Epidermal melanocyte (primary cell): ENCODE measurements at regions not wholly inside any gene's neighbourhood (a gene's known extent, or its start where the extent isn't known, plus 50 kb on each side); places are given as distances from the start of the nearest gene placed in this dataset.
"Not testable (repeated sequence)": the region's sequence is repeated elsewhere in the genome, so short reads cannot be mapped to it uniquely, and the experiment has no call there.

Experiments used
- DNase-seq: peaks from one replicate; pipeline ENCODE4 v3.0.0; 2011; ENCODE audit warnings: low spot score; ENCODE audit not compliant: insufficient read length

DNA sequence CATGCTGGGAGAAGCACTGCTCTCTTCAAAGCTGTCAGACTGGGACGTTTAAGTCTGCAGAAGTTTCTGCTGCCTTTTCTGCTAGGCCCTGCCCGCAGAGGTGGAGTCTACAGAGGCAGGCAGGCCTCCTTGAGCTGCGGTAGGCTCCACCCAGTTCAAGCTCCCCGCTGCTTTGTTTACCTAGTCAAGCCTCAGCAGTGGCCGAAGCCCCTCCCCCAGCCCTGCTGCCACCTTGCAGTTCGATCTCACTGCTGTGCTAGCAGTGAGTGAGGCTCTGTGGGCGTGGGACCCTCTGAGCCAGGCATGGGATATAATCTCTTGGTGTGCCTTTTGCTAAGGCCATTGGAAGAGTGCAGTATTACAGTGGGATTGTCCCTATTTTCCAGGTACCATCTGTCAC lies 1540.5 kb downstream of the MAT2B start:
- not testable (repeated sequence) for DNase-seq

DNA sequence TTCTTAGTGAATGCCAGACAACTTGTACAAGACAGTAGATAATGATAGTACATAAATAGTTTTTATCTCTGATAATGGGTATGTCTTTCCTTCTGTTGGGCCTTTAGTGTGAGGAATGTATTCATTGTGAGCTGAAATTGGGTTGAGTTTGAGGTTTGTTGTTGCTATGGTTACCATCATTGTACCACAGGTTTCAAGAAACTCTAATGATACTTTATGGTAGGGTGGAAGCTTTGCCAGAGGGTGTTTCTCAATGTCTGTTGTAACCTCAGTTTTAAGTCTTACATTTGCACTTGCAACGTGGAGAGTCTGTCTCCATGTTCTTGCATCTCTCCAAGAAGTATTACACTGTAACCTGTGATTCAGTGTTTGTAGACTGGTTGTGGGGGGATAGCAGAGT lies 1550.1 kb downstream of the MAT2B start:
- DNase-seq = no peak

GRCh38 chr5:165057145-165057544 lies 1551.7 kb downstream of the MAT2B start:
- no peak for DNase-seq

DNA sequence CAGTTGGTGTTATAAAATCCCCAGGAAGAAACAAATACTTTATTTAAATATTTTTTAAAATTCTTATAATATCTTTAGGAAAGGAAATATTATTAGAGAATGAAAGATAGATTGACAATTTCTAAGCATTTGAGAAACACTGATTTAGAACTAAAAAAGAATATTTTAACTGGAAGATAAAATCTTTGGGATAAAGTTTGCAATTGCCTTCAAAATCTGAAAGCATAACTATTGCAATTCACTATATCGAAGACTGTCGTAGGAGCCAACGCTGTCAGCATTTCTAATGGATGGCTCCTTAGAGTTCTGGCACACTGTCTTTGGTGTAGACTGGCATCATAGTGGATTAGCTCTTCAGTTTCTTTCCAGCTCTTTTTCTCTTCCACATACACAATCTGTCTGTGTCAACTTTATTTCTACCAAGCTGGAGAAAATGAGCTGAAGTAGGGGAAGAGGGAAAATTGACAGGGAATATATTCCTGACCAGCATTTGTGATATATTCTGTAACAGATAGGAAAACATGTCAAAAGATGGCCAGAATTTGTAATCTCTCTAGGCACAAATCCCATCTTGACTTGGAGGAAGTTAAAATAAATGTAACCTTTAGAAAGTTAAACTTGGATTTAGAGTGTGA lies 1561.4 kb downstream of the MAT2B start:
- DNase-seq = no peak

DNA sequence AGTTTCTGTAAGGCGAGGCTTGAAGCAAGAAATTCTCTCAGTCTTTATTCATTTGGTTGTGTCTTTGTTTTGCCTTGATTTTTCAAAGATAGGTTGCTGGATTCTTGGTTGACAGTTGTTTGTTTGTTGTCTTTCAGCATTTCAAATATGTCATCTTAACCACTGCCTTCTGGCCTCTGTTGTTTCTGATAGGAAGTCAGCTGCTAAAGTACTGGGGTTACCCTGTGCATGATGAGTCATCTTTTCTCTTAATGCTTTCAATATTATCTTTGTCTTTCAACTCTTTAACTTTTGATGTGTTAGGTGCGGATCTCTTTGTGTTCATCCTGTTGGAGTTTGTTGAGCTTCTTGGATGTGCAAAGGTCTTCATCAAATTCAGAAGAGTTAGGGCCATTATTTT lies 1571.3 kb downstream of the MAT2B start:
- DNase-seq = no peak

- no peak for DNase-seq
Measured at GRCh38 chr5:165079389-165079788, 1574.0 kb downstream of the MAT2B start.

DNA sequence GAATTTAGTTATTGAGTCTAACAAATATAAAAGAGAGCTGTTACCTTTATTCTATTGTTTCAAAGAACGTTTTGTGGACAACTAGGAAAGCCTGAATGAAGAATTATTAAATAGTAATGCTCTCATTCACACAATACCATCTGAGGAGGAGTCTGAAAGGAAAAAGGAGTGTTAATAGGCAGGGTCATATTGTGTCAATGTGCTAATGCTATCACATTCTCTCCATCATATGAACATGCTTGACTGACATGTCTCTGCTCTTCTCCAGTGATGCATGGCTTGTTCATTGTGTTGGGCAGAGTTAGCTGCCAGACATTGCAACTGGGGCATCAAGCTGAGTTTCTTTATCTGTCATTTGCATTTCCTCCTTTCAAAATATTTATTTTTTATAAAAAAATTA lies 1578.0 kb downstream of the MAT2B start:
- no peak for DNase-seq

DNA sequence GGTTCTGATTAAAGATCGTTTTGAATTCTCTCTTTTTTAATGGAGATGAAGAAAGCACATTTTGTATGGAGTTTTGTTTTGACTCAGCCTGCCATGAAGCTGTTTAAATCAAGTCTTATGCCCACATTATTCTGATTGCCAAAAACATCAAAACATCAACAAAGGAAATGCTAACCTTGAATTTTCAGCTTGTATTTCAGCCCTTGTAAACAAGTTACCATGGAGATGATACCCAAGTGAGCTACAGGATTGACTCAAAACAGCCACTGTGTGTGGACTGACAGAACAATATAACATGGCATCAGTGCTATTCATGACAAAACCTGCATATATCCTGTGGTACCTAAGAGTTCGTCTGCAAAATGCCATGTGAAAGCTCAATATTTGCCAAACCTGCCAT lies 1581.0 kb downstream of the MAT2B start:
- DNase-seq = no peak

DNA sequence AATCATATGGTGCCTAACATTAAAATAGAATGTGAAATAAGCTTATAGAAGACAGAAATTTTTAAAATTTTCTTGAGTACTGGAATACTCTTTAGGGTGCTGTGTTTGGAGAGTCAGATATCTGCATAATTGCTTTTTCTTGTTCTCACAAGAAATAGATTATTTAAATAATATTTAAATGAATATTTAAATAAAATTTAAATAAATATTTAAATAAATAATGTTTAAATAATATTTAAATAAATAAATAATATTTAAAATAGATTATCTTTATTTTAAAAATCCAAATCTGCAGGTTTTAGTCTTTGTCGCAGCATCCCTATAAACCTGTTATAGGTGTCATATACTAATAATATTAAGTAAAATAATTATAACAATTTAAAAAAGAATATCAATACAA lies 1589.4 kb downstream of the MAT2B start:
- no peak for DNase-seq

- no peak for DNase-seq
Measured at GRCh38 chr5:165101709-165102108, 1596.3 kb downstream of the MAT2B start.

GRCh38 chr5:165104611-165105010 lies 1599.2 kb downstream of the MAT2B start:
- DNase-seq = no peak

- no peak for DNase-seq
Measured at GRCh38 chr5:165108809-165109208, 1603.4 kb downstream of the MAT2B start.

DNA sequence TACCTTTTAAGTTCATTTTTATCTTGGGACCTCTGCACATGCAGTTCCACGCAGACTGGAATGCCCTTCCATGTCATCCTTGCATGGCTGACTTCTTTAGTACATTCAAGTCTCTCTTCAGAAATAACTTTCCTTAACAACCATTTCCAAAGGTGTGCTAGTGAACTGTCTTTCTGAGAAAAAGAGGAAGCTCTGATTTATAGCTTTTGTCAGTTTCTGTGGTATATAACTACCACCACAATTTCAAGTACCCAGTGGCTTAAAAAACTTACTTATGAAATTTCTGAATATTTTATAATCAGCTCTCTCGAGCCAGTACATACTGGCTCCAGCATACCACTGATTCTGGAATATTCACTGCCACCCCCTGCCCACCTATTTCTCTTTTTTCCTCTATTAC lies 1613.8 kb downstream of the MAT2B start:
- DNase-seq = no peak

DNA sequence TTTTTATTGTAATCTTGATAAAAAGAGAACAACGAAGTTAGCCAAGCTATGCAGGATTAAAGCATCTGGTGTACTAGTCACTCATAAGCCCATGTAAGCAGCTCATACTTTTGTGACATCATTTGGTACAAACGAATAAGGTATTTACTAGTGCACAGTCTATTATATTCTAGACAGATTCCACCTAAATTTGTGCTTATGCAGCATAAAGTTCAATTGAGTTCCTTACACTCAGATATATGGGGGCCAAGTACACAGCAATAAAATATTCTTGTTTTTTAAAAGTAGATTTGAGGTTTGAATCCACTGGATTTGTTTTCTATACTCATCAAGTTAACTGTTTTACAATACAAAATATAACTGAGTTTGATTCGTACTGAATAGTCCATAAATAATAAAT lies 1621.2 kb downstream of the MAT2B start:
- no peak for DNase-seq

DNA sequence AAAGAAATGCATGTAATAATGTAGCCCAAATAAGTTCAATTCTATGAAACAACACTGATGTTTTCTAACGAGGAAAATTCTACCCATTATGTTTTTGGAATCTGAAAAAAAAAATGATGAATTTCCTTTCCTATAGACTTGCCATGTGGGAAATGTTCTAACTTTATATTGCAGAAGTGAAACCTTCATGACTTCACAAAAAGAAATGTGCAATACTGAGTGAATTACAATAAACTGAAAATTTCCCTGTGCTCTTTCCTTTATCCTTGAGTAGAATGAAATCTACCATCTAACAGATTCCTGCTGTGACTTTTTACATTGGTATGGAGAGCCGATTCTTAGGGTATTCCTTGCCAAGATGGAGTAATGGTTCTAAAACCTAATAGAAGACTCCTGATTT lies 1622.5 kb downstream of the MAT2B start:
- no peak for DNase-seq

- DNase-seq = no peak
Measured at GRCh38 chr5:165130656-165131055, 1625.2 kb downstream of the MAT2B start.

- DNase-seq = no peak
Measured at GRCh38 chr5:165134155-165134554, 1628.7 kb downstream of the MAT2B start.

DNA sequence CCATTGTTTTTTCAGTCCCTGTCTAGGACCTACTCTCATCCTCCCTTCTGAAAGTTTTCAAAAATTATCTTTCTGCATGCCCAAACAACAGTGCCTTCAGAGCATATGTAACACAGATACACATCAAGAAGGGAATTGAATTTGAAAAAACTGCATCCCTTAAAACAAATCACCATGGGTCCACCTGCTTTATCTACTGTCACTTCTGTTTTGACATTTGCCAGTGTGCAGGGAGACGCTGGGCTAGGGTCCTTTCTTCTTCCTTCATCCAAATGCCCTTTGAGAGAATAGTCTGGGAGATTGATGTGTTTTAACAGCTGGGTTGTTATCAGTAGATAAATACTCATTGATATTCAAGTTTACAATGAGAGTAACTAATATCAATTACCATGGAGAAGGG lies 1630.1 kb downstream of the MAT2B start:
- DNase-seq = no peak

DNA sequence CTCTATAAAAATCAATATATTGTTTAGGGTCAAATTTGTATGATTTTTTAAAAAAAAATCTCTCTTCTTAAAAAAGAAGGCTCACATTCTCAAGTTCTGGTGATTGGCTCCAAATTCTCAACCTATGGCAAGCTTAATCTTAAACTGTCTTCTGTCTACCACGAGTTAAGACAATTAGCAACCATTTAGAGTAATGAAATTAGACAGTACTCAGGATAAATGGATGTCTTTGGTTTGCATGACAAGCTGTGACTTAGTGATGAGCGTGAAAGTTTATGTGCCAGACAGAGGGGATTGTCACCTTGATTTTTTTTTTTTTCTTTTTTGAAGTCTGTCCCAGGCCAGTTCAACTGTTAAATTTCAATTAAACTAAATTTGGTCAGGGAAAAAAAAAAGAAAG lies 1632.3 kb downstream of the MAT2B start:
- DNase-seq = no peak

DNA sequence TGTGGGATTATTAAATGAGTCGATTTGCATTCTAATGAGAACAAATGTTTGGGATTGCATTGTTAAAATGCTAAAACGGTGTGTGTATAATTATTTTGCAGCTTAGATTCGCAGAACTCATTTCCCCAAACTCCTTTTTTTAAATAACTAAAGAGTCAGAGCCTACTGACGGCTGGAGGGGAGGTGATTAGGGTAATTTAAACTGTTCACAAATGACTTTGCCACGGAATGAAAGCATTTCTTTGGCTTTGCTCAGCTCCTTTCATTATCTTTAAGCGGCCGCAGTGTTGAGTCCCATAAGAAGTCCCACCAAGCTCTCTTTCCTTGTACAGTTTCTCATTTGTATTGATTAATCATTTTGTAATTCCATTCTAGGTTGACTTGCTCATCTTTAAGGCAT lies 1632.8 kb downstream of the MAT2B start:
- no peak for DNase-seq

DNA sequence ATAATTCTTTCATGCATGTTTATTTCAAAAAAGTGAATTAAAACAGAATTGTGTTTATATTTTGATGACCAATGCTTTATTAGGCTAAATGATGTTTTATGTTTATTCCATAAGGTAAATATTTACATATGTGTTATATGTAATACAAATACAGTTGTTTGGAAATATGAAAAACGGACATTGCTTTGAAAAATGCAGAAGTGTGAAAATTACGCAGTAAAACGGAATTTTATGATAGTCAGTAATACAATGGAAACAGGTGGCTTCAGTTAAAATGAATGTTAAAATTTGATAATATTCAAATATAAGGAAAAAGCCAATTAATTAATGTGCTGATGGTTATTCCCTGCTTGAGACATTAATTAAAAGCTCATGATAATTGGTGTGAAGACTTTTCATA lies 1633.8 kb downstream of the MAT2B start:
- no peak for DNase-seq

GRCh38 chr5:165139721-165140120 lies 1634.3 kb downstream of the MAT2B start:
- DNase-seq = no peak

- DNase-seq = no peak
Measured at GRCh38 chr5:165143741-165144140, 1638.3 kb downstream of the MAT2B start.

GRCh38 chr5:165149431-165149830 lies 1644.0 kb downstream of the MAT2B start:
- no peak for DNase-seq
